GM06990 (cell line): ENCODE measurements at regions not wholly inside any gene's neighbourhood (a gene's known extent, or its start where the extent isn't known, plus 50 kb on each side); places are given as distances from the start of the nearest gene placed in this dataset.

Experiments used
- DNase-seq: peaks from one replicate; pipeline ENCODE4 v3.0.0-alpha.2; 2011; ENCODE audit not compliant: insufficient read length; ENCODE audit errors: extremely low read depth
- H3K27me3 ChIP-seq: replicated peaks from 2 replicates; pipeline ENCODE4 v1.6.0; 2011; ENCODE audit warnings: low read length; ENCODE audit not compliant: control insufficient read depth, insufficient read depth
- H3K36me3 ChIP-seq: 2 replicates; pipeline ENCODE4 v1.5.1; 2011; ENCODE audit warnings: low read length; ENCODE audit not compliant: control insufficient read depth, insufficient read depth
- H3K4me3 ChIP-seq: replicated peaks from 2 replicates; pipeline ENCODE4 v1.5.1; 2011; ENCODE audit warnings: low read depth, mild to moderate bottlenecking, control low read depth, low read length
- CTCF ChIP-seq: IDR thresholded peaks from 2 replicates; pipeline ENCODE4 v1.5.1; 2011; ENCODE audit warnings: low read length, control low read depth, mild to moderate bottlenecking, inconsistent platforms; ENCODE audit not compliant: insufficient read depth, poor library complexity, severe bottlenecking

- no peak for DNase-seq
- Histone ChIP-seq H3K4me3 (no peak overlapping the region), H3K27me3 (no peaks in the 10 kb centered on the region), H3K36me3 (no peaks in the 10 kb centered on the region)
- TF ChIP-seq CTCF, result no peak
These were observed 375.9 kb upstream of the TSHZ2 start for GRCh38 chr20:52596256-52596655.

GRCh38 chr20:52595518-52595917, 376.6 kb upstream of the TSHZ2 start:
- no peaks in the 10 kb centered on the region for H3K36me3 ChIP-seq

GRCh38 chr20:52593654-52594053, 378.5 kb upstream of the TSHZ2 start:
- no peak for DNase-seq
- no peaks in the 10 kb centered on the region for H3K36me3 ChIP-seq

More at GRCh38 chr20:52595518-52595917, 376.6 kb upstream of the TSHZ2 start:
- H3K27me3 ChIP-seq, result no peaks in the 10 kb centered on the region
- no peak for DNase-seq
- TF ChIP-seq CTCF, result no peak
- no peak overlapping the region for H3K4me3 ChIP-seq

GRCh38 chr20:52592567-52592966, 379.6 kb upstream of the TSHZ2 start:
- no peak for TF ChIP-seq CTCF
- no peak for DNase-seq
- no peaks in the 10 kb centered on the region for H3K27me3 ChIP-seq
- no peaks in the 10 kb centered on the region for H3K36me3 ChIP-seq
- no peak overlapping the region for H3K4me3 ChIP-seq

More at GRCh38 chr20:52593654-52594053, 378.5 kb upstream of the TSHZ2 start:
- Histone ChIP-seq H3K27me3 (no peaks in the 10 kb centered on the region), H3K4me3 (no peak overlapping the region)
- TF ChIP-seq CTCF, result no peak

- H3K36me3 ChIP-seq, result no peaks in the 10 kb centered on the region
- DNase-seq, result no peak
- no peak for TF ChIP-seq CTCF
- no peak overlapping the region for H3K4me3 ChIP-seq
- no peaks in the 10 kb centered on the region for H3K27me3 ChIP-seq
These were observed 382.1 kb upstream of the TSHZ2 start for GRCh38 chr20:52590100-52590499.

- TF ChIP-seq CTCF, result no peak
- DNase-seq, result no peak
- H3K4me3 ChIP-seq, result no peak overlapping the region
- H3K36me3 ChIP-seq, result no peaks in the 10 kb centered on the region
- no peaks in the 10 kb centered on the region for H3K27me3 ChIP-seq
These were observed 382.8 kb upstream of the TSHZ2 start for GRCh38 chr20:52589251-52589812.
